SK-N-MC (cell line): ENCODE measurements at regions not wholly inside any gene's neighbourhood (a gene's known extent, or its start where the extent isn't known, plus 50 kb on each side); places are given as distances from the start of the nearest gene placed in this dataset.

ENCODE experiments used
- EZH2 ChIP-seq: fragments of 200-600 bp; sonication (generic); IDR thresholded peaks from one replicate; pipeline ENCODE4 v1.6.1; 2017; ENCODE audit warnings: antibody characterized with exemption
- POLR2AphosphoS5 ChIP-seq: IDR thresholded peaks from 2 replicates; pipeline ENCODE4 v1.6.1; 2012; ENCODE audit warnings: mild to moderate bottlenecking, low read depth, low read length, borderline replicate concordance

- TF ChIP-seq EZH2 (no peak), POLR2AphosphoS5 (no peak)
Measured at GRCh38 chr7:81503771-81504170, 266.1 kb downstream of the HGF start.
